RCC 7860 (cell line): ENCODE measurements at regions not wholly inside any gene's neighbourhood (a gene's known extent, or its start where the extent isn't known, plus 50 kb on each side); places are given as distances from the start of the nearest gene placed in this dataset.
"Not testable (repeated sequence)": the region's sequence is repeated elsewhere in the genome, so short reads cannot be mapped to it uniquely, and the experiment has no call there.

ENCODE experiments used
- DNase-seq: peaks from one replicate; pipeline ENCODE4 v3.0.0-alpha.2; 2015; ENCODE audit warnings: low spot score
- FAIRE-seq: peaks from 2 replicates; lab custom pipeline; 2012; peaks lifted over from hg19 to GRCh38; lab: Jason Lieb, UNC

DNA sequence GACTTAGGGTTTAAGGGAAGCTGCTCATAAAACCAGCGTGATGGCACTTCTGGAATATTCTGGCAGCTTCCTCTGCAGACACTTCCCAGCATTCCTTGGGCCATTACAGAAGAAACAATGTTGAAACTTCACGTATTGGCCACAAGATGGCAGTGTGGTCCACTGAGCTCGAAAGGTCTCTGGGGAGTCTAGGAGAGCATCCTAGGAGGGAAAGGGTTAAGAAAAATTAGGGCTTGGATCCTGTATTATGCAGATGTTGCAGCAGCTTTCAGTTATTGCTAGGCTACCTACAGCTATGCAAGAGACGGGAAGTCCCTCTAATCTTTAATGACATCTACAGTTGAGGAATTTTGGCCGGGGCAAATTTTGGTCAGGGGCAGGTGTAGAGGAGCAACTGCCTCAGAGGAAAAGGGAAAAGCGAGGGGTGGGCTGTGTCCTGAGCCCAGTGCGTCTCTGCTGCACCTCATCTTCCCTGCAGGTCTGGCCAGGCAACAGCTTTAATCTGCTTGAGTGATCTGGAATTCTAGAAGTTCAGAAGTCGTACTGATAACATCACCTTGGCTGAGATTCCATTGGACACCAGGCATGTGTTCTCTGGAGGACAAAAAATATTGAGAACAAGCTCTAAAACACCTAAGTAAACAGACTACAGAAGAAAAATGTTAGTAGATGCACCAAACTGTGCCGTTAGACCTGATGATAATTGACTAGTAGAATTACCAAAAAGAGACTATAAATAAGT is 220.8 kb upstream of the PRSS58 start:
- DNase-seq (peak; percentile 52), FAIRE-seq (no peak)

DNA sequence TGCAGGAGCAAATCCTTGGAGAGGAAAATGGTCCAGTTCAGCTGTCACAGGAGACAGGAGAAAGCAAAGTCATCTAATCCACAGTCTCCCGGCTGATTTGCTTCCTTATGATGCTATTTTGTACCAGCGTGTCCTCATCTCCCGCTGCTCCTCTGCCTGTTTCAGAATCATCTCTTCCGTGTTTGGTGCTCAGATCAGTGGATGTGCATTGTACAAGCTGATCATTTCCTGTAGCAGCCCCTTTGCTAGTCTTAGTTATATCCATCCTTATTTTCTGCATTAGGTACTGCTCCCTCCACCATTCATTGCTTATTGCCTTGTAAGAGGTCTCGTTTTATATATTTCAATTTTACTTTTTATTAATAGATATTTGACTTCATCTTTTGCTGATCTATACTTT is 219.9 kb upstream of the PRSS58 start:
- DNase-seq, FAIRE-seq: not testable (repeated sequence)

DNA sequence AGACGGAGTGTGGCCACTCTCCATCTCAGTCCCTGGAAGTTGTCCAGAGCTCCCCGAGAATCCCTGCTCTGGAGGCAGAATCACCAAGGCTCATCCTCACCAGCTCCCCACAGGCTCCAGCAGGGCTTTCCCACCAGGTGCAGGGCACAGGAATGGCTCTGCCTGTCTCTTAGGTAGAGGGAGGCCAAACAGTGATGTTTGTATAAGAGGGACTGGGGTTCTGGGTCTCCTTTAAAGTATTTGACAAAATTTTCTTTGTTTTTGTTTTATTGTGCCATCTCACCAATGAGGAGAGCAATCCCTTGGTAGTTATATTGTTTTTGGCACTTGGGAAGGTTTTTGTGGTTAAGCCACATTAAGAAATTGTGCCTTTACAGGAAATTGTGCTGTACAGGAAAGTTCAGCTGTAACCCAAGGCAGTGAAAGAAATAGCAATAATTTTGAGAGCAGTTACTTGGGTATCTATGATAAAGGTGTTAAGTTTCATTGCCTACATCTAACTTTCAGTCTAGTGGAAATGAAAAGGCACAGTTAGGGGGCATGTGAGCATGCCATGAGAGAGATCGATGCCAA is 219.3 kb upstream of the PRSS58 start:
- DNase-seq (no peak), FAIRE-seq (no peak)

- DNase-seq (no peak), FAIRE-seq (no peak)
Observed at GRCh38 chr7:142476077-142476476, 218.2 kb upstream of the PRSS58 start.

- FAIRE-seq = no peak
- no peak for DNase-seq
Observed at GRCh38 chr7:142471820-142472219, 214.0 kb upstream of the PRSS58 start.

GRCh38 chr7:142470544-142470830 is 212.6 kb upstream of the PRSS58 start:
- FAIRE-seq (no peak), DNase-seq (no peak)

GRCh38 chr7:142469696-142470543 is 212.1 kb upstream of the PRSS58 start:
- no peak for FAIRE-seq
- no peak for DNase-seq

DNA sequence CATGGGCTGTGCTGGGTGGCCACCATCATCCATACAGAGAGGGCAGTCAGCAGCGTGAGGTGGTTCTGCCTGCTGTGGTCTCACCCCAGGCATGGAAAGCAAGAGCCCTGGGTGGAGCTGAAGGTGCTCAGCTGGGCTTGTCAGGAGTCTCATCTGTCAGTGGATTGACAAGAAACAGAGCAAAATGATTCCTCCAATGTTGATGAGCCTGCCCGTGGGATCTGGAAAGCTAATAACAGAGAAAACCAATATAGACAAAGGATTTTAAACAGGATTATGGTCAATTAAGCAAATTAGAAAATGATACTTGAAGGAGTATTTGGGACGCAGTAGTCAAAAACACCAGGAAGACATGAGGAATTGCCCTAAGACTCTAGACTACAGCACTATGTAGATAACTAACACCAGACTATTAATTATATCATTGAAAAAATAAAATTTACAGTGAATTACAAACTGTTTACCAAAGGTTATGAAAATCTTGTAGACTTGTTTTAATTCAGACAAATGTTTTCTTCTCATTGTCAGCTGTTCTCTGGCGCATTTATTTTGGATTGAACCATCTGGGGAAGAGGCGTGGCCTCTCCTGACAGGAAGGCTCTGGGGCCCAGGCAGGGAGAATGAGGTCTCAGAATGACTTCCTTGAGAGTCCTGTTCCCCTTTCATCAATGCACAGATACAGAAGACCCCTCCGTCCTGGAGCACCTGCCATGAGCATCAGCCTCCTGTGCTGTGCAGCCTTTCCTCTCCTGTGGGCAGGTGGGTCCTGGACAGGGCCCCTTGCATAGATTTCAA is 211.2 kb upstream of the PRSS58 start:
- no peak for DNase-seq
- no peak for FAIRE-seq

- not testable (repeated sequence) for DNase-seq, FAIRE-seq
Observed at GRCh38 chr7:142467056-142467655, 209.3 kb upstream of the PRSS58 start.

DNA sequence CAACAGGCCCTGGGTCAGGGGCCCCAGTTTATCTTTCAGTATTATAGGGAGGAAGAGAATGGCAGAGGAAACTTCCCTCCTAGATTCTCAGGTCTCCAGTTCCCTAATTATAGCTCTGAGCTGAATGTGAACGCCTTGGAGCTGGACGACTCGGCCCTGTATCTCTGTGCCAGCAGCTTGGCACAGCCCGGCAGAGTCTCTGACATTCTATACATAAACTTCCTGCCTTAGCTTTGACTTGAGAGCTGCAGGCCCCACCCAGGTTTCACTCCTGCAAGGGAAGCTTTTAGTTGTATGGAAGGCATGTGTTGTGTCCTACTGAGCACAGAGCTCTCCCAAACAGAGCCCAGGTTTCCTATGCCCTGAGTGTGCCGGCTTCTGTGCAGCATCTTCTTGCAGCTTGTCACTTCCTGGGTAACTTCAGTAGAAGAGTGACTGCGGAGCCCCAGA is 205.6 kb upstream of the PRSS58 start:
- FAIRE-seq (no peak), DNase-seq (no peak)

- DNase-seq (peak; percentile 35), FAIRE-seq (no peak)
Observed at GRCh38 chr7:142461437-142461836, 203.6 kb upstream of the PRSS58 start.

- FAIRE-seq = no peak
- no peak for DNase-seq
Observed at GRCh38 chr7:142460402-142461117, 202.7 kb upstream of the PRSS58 start.

DNA sequence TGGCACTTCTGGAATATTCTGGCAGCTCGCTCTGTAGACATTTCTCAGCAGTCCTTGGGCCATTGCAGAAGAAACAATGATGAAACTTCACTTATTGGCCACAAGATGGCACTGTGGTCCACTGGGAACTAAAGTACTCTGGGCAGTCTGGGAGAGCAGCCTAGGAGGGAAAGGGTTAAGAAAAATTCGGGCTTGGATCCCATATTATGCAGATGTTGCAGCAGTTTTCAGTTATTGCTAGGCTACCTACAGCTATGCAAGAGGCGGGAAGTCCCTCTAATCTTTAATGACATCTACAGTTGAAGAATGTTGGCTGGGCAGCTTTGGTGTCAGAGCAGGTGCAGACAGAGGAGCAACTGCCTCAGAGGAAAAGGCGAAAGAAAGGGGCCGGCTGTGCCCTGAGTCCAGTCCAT is 201.7 kb upstream of the PRSS58 start:
- peak; percentile 58 for DNase-seq
- FAIRE-seq = no peak

DNA sequence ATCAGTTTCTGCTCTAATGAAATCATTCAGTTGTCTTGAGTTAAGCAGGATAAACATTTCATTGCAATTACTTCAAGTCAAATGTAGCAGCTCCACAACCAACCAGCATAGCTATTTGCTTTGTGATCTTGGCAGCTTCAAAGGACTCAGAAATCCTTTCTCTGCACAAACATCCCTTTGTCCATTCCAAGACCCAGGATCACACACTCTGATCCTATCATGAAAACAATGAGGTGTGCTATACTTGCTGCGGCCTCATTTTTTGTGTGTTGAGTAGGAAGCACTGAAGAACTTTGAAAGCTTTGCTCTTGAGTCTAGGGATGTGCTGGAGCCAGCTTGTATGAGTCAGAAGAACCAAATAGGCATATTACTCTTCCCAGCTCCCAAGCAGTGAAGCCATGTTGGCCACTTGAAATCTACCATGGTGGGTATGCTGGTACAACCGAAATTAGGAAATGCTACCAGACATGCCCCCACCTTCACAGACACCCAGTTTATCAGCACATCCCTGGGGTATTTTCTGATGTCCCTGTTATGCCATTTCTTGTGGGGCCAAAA is 199.4 kb upstream of the PRSS58 start:
- DNase-seq = no peak

DNA sequence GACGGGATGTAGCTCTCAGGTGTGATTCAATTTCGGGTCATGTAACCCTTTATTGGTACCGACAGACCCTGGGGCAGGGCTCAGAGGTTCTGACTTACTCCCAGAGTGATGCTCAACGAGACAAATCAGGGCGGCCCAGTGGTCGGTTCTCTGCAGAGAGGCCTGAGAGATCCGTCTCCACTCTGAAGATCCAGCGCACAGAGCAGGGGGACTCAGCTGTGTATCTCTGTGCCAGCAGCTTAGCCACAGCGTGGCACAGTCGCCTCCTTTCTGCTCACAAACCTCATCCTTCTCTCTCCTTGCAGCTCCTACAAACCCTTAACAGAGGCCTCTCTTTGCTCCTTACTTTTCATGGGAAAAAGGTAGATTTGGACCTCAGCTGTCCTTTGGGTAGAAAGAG is 197.5 kb upstream of the PRSS58 start:
- no peak for FAIRE-seq

More for the DNA sequence above, 199.4 kb upstream of the PRSS58 start:
- FAIRE-seq = no peak

DNA sequence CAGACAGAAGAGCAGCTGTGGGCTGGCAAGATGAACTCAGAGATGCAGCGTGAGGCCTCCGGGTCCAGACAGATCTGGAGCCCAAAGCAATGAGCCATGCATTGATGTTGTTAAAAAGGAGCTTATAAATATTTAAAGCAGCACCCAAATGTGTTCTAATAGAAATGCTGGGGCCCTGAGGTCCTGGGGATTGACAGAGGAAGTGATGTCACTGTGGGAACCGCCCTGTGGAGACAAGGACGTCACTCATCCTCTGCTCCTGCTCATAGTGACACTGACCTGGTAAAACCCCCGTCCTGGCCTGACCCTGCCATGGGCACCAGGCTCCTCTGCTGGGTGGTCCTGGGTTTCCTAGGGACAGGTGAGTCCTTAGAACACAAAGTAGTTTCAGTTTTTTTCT is 197.0 kb upstream of the PRSS58 start:
- no peak for DNase-seq
- no peak for FAIRE-seq

More for the DNA sequence above, 197.5 kb upstream of the PRSS58 start:
- no peak for DNase-seq

DNA sequence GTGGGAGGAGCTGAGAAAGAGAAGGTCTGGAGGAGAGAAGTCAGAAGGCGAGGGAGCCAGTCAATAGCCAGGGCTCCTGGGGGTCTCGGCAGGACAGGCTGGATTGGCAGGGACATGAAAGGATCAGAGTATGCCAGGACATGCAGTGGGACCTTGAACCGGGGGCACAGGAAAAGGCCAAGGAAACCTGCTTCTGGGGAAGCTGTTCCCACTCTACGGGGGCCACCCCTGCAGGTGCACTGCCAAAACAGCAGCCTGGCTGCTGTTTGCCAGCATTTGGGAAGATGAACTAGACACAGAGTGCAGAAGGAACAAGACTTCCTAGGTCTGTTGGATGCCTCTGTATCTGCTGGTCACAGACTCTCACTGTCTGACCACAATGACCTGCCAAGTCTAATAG is 194.9 kb upstream of the PRSS58 start:
- no peak for FAIRE-seq
- no peak for DNase-seq

DNA sequence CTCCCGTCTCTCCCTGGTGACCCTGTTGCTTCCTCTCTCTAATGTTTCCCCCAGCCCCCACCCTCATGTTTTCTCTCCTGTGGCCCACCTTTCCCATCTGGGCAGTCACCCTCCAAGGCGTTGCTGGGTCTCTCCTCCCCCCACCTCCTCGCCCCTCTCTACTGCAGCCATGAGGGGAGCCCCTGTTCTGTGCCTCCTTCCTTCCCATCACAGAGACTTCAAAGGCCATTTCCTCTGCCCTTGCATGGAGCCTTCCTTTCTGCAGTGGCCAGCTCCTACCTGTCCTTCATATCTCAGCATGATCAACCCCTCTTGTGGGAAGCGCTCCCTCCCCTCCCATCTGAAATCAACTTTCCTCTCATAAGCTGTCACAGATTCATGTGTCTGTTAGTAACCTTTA is 194.0 kb upstream of the PRSS58 start:
- no peak for DNase-seq
- no peak for FAIRE-seq

DNA sequence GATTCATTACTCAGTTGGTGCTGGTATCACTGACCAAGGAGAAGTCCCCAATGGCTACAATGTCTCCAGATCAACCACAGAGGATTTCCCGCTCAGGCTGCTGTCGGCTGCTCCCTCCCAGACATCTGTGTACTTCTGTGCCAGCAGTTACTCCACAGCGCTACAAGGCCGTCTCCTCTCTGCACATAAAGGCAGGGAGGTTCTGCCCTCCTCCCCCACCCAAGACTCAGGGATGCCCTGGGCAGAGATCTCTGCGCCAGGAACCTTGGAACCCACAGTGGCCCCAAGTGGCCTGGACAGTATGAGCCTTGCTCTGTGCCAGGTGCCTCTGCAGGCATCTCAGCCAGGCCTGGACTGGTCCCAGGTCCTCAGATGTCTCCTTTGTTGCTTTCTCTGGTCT is 193.4 kb upstream of the PRSS58 start:
- FAIRE-seq = no peak
- no peak for DNase-seq

- FAIRE-seq (no peak), DNase-seq (no peak)
Observed at GRCh38 chr7:142450695-142451094, 192.8 kb upstream of the PRSS58 start.
